OCI-LY7 (cell line): ENCODE measurements at regions not wholly inside any gene's neighbourhood (a gene's known extent, or its start where the extent isn't known, plus 50 kb on each side); places are given as distances from the start of the nearest gene placed in this dataset.

ENCODE experiments used
- BruUV-seq: library from RNA; stranded (reverse); fragments of 400-500 nt; replicated peaks from 2 replicates; lab custom pipeline; 2021; lab: Mats Ljungman, UMichigan
- CTCF ChIA-PET: fragments of 300-600 bp; sonication (Branson Sonifier 250); formaldehyde crosslinking; loops from one replicate; lab custom pipeline; 2022; ENCODE audit warnings: antibody characterized with exemption; ENCODE audit not compliant: unreplicated experiment; lab: Charles Lee
- POLR2A ChIA-PET: fragments of 300-600 bp; sonication (Branson Sonifier 250); formaldehyde crosslinking; loops from one replicate; lab custom pipeline; 2022; ENCODE audit warnings: antibody characterized with exemption; lab: Charles Lee
- DNase-seq: peaks from one replicate; pipeline ENCODE4 v3.0.0-alpha.2; 2015; ENCODE audit warnings: low spot score
- H2AFZ ChIP-seq: fragments of 200-600 bp; sonication (generic), shearing (Covaris generic); 2 replicates; pipeline ENCODE4 v1.6.1; 2014; ENCODE audit warnings: mild to moderate bottlenecking, antibody characterized with exemption, low read length, moderate library complexity
- H3K27ac ChIP-seq: fragments of 200-600 bp; sonication (generic); 2 replicates; pipeline ENCODE4 v1.5.1; 2014; ENCODE audit warnings: mixed run types, low read depth, mild to moderate bottlenecking, moderate library complexity, low read length, inconsistent platforms; ENCODE audit not compliant: poor library complexity, severe bottlenecking
- H3K36me3 ChIP-seq: fragments of 200-600 bp; sonication (generic); 2 replicates; pipeline ENCODE4 v1.6.1; 2014; ENCODE audit warnings: mild to moderate bottlenecking, antibody characterized with exemption, low read length, moderate library complexity, mixed read lengths; ENCODE audit not compliant: insufficient read depth
- H3K4me1 ChIP-seq: fragments of 200-600 bp; sonication (generic); 2 replicates; pipeline ENCODE4 v1.5.1; 2014; ENCODE audit warnings: mild to moderate bottlenecking, low read length; ENCODE audit not compliant: insufficient read depth, poor library complexity, severe bottlenecking
- H3K4me2 ChIP-seq: fragments of 200-600 bp; sonication (generic); 2 replicates; pipeline ENCODE4 v1.6.1; 2014; ENCODE audit warnings: mild to moderate bottlenecking, low read length
- H3K4me3 ChIP-seq: fragments of 200-600 bp; sonication (generic); 2 replicates; pipeline ENCODE4 v1.5.1; 2014; ENCODE audit warnings: mild to moderate bottlenecking, low read depth, low read length; ENCODE audit not compliant: poor library complexity, severe bottlenecking
- H3K79me2 ChIP-seq: fragments of 200-600 bp; sonication (generic); 2 replicates; pipeline ENCODE4 v1.6.1; 2016; ENCODE audit warnings: low read depth, mild to moderate bottlenecking, low read length, moderate library complexity, mixed read lengths; ENCODE audit not compliant: insufficient read depth
- H3K9me2 ChIP-seq: fragments of 200-600 bp; sonication (generic); 2 replicates; pipeline ENCODE4 v1.6.1; 2016; ENCODE audit warnings: mild to moderate bottlenecking, low read length, mixed read lengths; ENCODE audit not compliant: insufficient read depth
- H3K9me3 ChIP-seq: fragments of 200-600 bp; sonication (generic); 2 replicates; pipeline ENCODE4 v1.6.1; 2014; ENCODE audit warnings: mild to moderate bottlenecking, mixed run types, low read length, mixed read lengths
- H4K20me1 ChIP-seq: fragments of 200-600 bp; sonication (generic); 2 replicates; pipeline ENCODE4 v1.6.1; 2014; ENCODE audit warnings: mild to moderate bottlenecking, antibody characterized with exemption, low read length, moderate library complexity, mixed read lengths; ENCODE audit not compliant: insufficient read depth
- CTCF ChIP-seq: fragments of 200-600 bp; sonication (generic); conservative IDR thresholded peaks from 2 replicates; pipeline ENCODE4 v1.5.1; 2014; ENCODE audit warnings: mild to moderate bottlenecking, antibody characterized with exemption, low read length, moderate library complexity, mixed read lengths
- EZH2phosphoT487 ChIP-seq: fragments of 200-600 bp; sonication (generic); IDR thresholded peaks from 2 replicates; pipeline ENCODE4 v1.6.1; 2018; ENCODE audit warnings: low read depth, borderline replicate concordance, mild to moderate bottlenecking, mixed run types, antibody characterized with exemption, low read length, moderate library complexity, mixed read lengths
- intact Hi-C: fragments of 100-400 bp; cut with micrococcal nuclease; formaldehyde crosslinking; loops from one replicate; pipeline ENCODE4 v1.10.0; 2022; ENCODE audit not compliant: unreplicated experiment

- intact Hi-C loops = no loop called here
- no peak for TF ChIP-seq EZH2phosphoT487
These were observed 246.8 kb upstream of the KCNG1 start for GRCh38 chr20:51269671-51270070.

GRCh38 chr20:51267679-51268078 lies 244.8 kb upstream of the KCNG1 start:
- Histone ChIP-seq H4K20me1 (no peaks in the 10 kb centered on the region), H3K27ac (no peak overlapping the region), H3K4me1 (no peaks in the 10 kb centered on the region), H3K4me3 (no peak overlapping the region), H3K79me2 (no peaks in the 10 kb centered on the region), H3K9me2 (no peaks in the 10 kb centered on the region), H3K36me3 (no peaks in the 10 kb centered on the region), H3K9me3 (no peaks in the 10 kb centered on the region), H3K4me2 (no peak overlapping the region), H2AFZ (no peak overlapping the region)
- POLR2A ChIA-PET = no interaction called here
- no peak for DNase-seq
- BruUV-seq = no TSS peak
- intact Hi-C loops = no loop called here
- TF ChIP-seq CTCF = no peak
- TF ChIP-seq EZH2phosphoT487 = no peak
- CTCF ChIA-PET = no interaction called here

More at GRCh38 chr20:51269671-51270070, 246.8 kb upstream of the KCNG1 start:
- no peak for DNase-seq
- H3K9me3 ChIP-seq = no peaks in the 10 kb centered on the region
- H3K27ac ChIP-seq = no peak overlapping the region
- H3K4me3 ChIP-seq = no peak overlapping the region
- no peaks in the 10 kb centered on the region for H3K79me2 ChIP-seq
- H3K4me2 ChIP-seq = no peak overlapping the region
- no peaks in the 10 kb centered on the region for H4K20me1 ChIP-seq
- ChIA-PET POLR2A (no interaction called here), CTCF (no interaction called here)
- H3K4me1 ChIP-seq = no peaks in the 10 kb centered on the region
- no TSS peak for BruUV-seq
- no peak overlapping the region for H2AFZ ChIP-seq
- no peaks in the 10 kb centered on the region for H3K36me3 ChIP-seq
- H3K9me2 ChIP-seq = no peaks in the 10 kb centered on the region

GRCh38 chr20:51266353-51266752 lies 243.4 kb upstream of the KCNG1 start:
- Histone ChIP-seq H3K79me2 (no peaks in the 10 kb centered on the region), H3K4me1 (no peaks in the 10 kb centered on the region), H3K4me2 (no peak overlapping the region), H3K9me3 (no peaks in the 10 kb centered on the region), H4K20me1 (no peaks in the 10 kb centered on the region), H2AFZ (no peak overlapping the region), H3K36me3 (no peaks in the 10 kb centered on the region), H3K9me2 (no peaks in the 10 kb centered on the region), H3K4me3 (no peak overlapping the region), H3K27ac (no peak overlapping the region)
- intact Hi-C loops = no loop called here
- ChIA-PET CTCF (no interaction called here), POLR2A (no interaction called here)
- TF ChIP-seq EZH2phosphoT487 = no peak
- TF ChIP-seq CTCF = no peak
- DNase-seq = no peak
- no TSS peak for BruUV-seq
